ENCODE measurements at regions not wholly inside any gene's neighbourhood (a gene's known extent, or its start where the extent isn't known, plus 50 kb on each side); places are given as distances from the start of the nearest gene placed in this dataset.

DNA sequence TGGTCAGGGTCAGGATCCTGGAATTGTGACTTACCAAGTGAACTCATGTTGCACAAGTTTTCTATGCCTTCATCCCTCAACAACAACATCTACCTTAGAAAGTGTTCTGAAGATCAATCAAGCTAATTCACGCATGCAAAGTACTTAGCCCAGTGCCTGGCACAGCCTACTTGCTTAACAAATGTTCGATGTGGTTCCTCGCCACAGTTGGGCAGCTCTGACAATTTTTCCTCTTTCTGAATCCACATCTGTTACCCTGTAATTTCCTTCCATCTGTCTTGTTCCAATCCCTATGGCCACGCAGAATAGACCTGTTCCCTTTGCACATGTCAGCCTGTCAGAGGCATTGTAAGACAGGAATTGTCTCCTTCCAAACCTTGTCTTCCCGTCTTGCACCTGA lies 1415.2 kb downstream of the TBC1D22A start:
- BruUV-seq (replicated peaks), result no TSS peak
- Histone ChIP-seq H3K9ac (ENCODE audit: low read length) (no peak overlapping the region), H3K4me2 (ENCODE audit: low read length) (no peak overlapping the region), H2AFZ (ENCODE audit: low read depth, low read length, poor library complexity, severe bottlenecking) (no peak overlapping the region), H3K9me3 (ENCODE audit: control insufficient read depth in 1 of 2, insufficient read depth in 1 of 2, low read depth in 1 of 2, low read length in 2 of 2) (no peaks in the 10 kb centered on the region; a peak in 1 of 4 replicates), H3K27me3 (ENCODE audit: insufficient read depth, low read length) (no peaks in the 10 kb centered on the region; the same call in 1 of the 2 replicates), H3K4me1 (ENCODE audit: control insufficient read depth in 1 of 2, insufficient read depth in 2 of 2, low read length in 2 of 2) (no peaks in the 10 kb centered on the region), H3K4me3 (replicated peaks in 1 of 2; ENCODE audit: low read depth in 1 of 2, low read length in 2 of 2) (no peak overlapping the region), H3K9me2 (ENCODE audit: insufficient read depth) (no peaks in the 10 kb centered on the region), H3K79me2 (ENCODE audit: insufficient read depth, low read length) (no peaks in the 10 kb centered on the region), H3K36me3 (ENCODE audit: control insufficient read depth in 1 of 2, insufficient read depth in 2 of 2, low read length in 2 of 2) (no peaks in the 10 kb centered on the region), H4K20me1 (ENCODE audit: insufficient read depth) (no peaks in the 10 kb centered on the region), H3K27ac (ENCODE audit: low read depth, low read length) (no peak overlapping the region)
- intact Hi-C loops (cut with micrococcal nuclease), result no loop called here
- CTCF ChIA-PET, result no interaction called here
- POLR2A ChIA-PET, result no interaction called here
- no peak for TF ChIP-seq FOSL1 (IDR thresholded peaks at IDR 0.05; ENCODE audit: low read depth)
- DNase-seq (ENCODE audit: low read depth, low spot score) (no peak), ATAC-seq (no peak)
- RAD21 ChIA-PET (ENCODE audit: low non-redundant PET in 1 of 2, low total read pairs in 2 of 2, uncharacterized antibody in 2 of 2, unreplicated experiment in 2 of 2), result no interaction called here

DNA sequence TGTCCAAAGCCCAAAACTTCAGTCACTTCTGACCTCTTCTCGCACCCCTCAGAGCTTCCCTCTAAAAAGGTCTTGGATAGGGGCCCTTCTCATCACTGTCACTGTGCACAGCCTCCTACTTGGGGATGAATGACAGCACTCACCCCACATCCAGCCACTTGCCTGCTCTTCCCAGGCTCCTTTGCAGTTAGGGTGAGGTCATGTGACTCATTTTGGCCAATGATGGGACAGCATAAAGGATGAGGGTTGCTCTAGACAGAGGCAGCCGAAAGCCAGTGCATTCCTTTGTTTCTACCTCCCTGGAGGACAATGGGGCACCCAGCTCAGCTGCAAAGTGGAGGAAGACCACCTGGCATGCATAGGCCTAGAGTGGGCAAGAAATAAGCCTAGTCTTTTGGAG lies 1413.3 kb downstream of the TBC1D22A start:
- ChIA-PET CTCF (no interaction called here), POLR2A (no interaction called here), RAD21 (ENCODE audit: low non-redundant PET in 1 of 2, low total read pairs in 2 of 2, uncharacterized antibody in 2 of 2, unreplicated experiment in 2 of 2) (no interaction called here)
- DNase-seq (ENCODE audit: low read depth, low spot score) (no peak), ATAC-seq (no peak)
- BruUV-seq (replicated peaks), result no TSS peak
- H3K4me2 ChIP-seq (ENCODE audit: low read length), result no peak overlapping the region
- no peaks in the 10 kb centered on the region for H3K4me1 ChIP-seq (ENCODE audit: control insufficient read depth in 1 of 2, insufficient read depth in 2 of 2, low read length in 2 of 2)
- intact Hi-C loops (cut with micrococcal nuclease), result no loop called here
- H3K9ac ChIP-seq (ENCODE audit: low read length), result no peak overlapping the region
- H3K9me3 ChIP-seq (ENCODE audit: control insufficient read depth in 1 of 2, insufficient read depth in 1 of 2, low read depth in 1 of 2, low read length in 2 of 2), result no peaks in the 10 kb centered on the region
- H3K36me3 ChIP-seq (ENCODE audit: control insufficient read depth in 1 of 2, insufficient read depth in 2 of 2, low read length in 2 of 2), result no peaks in the 10 kb centered on the region
- H4K20me1 ChIP-seq (ENCODE audit: insufficient read depth), result no peaks in the 10 kb centered on the region
- no peak overlapping the region for H2AFZ ChIP-seq (ENCODE audit: low read depth, low read length, poor library complexity, severe bottlenecking)
- no peaks in the 10 kb centered on the region for H3K9me2 ChIP-seq (ENCODE audit: insufficient read depth)
- H3K27ac ChIP-seq (ENCODE audit: low read depth, low read length), result no peak overlapping the region
- H3K27me3 ChIP-seq (ENCODE audit: insufficient read depth, low read length), result peaks cover 4% of the 10 kb centered on the region; the same call in 1 of the 2 replicates
- no peak overlapping the region for H3K4me3 ChIP-seq (replicated peaks in 1 of 2; ENCODE audit: low read depth in 1 of 2, low read length in 2 of 2)
- no peaks in the 10 kb centered on the region for H3K79me2 ChIP-seq (ENCODE audit: insufficient read depth, low read length)
- TF ChIP-seq, protein P1, sequence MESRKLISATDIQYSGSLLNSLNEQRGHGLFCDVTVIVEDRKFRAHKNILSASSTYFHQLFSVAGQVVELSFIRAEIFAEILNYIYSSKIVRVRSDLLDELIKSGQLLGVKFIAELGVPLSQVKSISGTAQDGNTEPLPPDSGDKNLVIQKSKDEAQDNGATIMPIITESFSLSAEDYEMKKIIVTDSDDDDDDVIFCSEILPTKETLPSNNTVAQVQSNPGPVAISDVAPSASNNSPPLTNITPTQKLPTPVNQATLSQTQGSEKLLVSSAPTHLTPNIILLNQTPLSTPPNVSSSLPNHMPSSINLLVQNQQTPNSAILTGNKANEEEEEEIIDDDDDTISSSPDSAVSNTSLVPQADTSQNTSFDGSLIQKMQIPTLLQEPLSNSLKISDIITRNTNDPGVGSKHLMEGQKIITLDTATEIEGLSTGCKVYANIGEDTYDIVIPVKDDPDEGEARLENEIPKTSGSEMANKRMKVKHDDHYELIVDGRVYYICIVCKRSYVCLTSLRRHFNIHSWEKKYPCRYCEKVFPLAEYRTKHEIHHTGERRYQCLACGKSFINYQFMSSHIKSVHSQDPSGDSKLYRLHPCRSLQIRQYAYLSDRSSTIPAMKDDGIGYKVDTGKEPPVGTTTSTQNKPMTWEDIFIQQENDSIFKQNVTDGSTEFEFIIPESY (IDR thresholded peaks at IDR 0.05; ENCODE audit: extremely low read depth, insufficient replicate concordance, low read length), result no peak
- TF ChIP-seq ZNF274 (IDR thresholded peaks at IDR 0.05; ENCODE audit: low read depth, low read length) (no peak), JUND (IDR thresholded peaks at IDR 0.05) (no peak), TCF7L2 (IDR thresholded peaks at IDR 0.05; ENCODE audit: borderline replicate concordance, extremely low read depth, insufficient read depth, insufficient read length) (no peak), EZH2phosphoT487 (IDR thresholded peaks at IDR 0.05; ENCODE audit: borderline replicate concordance) (no peak), CEBPB (IDR thresholded peaks at IDR 0.05; ENCODE audit: low read depth) (no peak), CBX3 (IDR thresholded peaks at IDR 0.05; ENCODE audit: low read depth) (no peak), EGR1 (IDR thresholded peaks at IDR 0.05; ENCODE audit: low read depth) (no peak), SIN3A (IDR thresholded peaks at IDR 0.05; ENCODE audit: low read depth) (no peak)
- TF ChIP-seq, protein P2, sequence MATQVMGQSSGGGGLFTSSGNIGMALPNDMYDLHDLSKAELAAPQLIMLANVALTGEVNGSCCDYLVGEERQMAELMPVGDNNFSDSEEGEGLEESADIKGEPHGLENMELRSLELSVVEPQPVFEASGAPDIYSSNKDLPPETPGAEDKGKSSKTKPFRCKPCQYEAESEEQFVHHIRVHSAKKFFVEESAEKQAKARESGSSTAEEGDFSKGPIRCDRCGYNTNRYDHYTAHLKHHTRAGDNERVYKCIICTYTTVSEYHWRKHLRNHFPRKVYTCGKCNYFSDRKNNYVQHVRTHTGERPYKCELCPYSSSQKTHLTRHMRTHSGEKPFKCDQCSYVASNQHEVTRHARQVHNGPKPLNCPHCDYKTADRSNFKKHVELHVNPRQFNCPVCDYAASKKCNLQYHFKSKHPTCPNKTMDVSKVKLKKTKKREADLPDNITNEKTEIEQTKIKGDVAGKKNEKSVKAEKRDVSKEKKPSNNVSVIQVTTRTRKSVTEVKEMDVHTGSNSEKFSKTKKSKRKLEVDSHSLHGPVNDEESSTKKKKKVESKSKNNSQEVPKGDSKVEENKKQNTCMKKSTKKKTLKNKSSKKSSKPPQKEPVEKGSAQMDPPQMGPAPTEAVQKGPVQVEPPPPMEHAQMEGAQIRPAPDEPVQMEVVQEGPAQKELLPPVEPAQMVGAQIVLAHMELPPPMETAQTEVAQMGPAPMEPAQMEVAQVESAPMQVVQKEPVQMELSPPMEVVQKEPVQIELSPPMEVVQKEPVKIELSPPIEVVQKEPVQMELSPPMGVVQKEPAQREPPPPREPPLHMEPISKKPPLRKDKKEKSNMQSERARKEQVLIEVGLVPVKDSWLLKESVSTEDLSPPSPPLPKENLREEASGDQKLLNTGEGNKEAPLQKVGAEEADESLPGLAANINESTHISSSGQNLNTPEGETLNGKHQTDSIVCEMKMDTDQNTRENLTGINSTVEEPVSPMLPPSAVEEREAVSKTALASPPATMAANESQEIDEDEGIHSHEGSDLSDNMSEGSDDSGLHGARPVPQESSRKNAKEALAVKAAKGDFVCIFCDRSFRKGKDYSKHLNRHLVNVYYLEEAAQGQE (IDR thresholded peaks at IDR 0.05; ENCODE audit: low read depth), result no peak
- TF ChIP-seq, protein P3, sequence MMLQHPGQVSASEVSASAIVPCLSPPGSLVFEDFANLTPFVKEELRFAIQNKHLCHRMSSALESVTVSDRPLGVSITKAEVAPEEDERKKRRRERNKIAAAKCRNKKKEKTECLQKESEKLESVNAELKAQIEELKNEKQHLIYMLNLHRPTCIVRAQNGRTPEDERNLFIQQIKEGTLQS (IDR thresholded peaks at IDR 0.05), result no peak
- TF ChIP-seq, protein P4, sequence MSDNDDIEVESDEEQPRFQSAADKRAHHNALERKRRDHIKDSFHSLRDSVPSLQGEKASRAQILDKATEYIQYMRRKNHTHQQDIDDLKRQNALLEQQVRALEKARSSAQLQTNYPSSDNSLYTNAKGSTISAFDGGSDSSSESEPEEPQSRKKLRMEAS (IDR thresholded peaks at IDR 0.05), result no peak
